ENCODE measurements at regions not wholly inside any gene's neighbourhood (a gene's known extent, or its start where the extent isn't known, plus 50 kb on each side); places are given as distances from the start of the nearest gene placed in this dataset.
A peak's percentile ranks its signal among the peaks of the same experiment; 100 is the strongest.
"Not testable (repeated sequence)": the region's sequence is repeated elsewhere in the genome, so short reads cannot be mapped to it uniquely, and the experiment has no call there.

DNA sequence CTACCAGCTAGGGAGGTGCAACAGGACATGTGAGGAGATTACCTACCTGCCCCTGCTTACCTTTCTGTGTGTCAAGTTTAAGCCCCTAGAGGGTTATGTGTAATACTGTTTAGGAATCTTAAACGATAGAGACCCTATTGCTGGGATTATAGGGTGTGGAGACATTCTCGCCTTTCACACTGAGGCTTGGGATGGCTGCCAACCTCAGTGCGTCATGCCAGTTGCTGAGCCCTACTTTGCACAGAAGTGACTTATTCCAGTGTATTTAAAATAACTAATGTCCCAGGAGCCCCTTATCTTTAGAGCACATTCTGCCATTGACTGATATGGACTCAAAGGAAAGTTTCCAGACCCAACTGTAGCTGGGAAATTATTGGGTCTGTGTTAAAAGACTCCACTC is 76.6 kb upstream of the XPA start:
- DNase-seq (ENCODE audit: low read depth): peak; percentile 53

DNA sequence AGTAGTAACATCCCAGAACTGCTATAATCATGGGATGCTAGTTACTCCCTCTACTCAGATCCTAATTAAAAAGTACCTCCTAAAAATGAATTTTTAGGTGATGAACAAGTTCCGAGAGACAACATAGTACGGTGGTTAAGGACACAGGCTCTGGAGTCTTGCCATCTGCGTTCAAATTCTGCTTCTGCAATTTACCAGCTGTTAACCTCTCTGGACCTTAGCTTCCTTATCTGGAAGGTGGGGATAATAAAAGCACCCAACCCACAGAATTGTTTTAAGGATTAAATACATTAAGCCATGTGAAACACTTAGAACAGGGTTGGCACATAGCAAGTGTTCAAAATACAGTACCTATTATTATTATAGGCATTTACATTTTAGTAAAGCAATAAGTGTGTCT is 77.5 kb upstream of the XPA start:
- DNase-seq (ENCODE audit: low read depth): no peak

DNA sequence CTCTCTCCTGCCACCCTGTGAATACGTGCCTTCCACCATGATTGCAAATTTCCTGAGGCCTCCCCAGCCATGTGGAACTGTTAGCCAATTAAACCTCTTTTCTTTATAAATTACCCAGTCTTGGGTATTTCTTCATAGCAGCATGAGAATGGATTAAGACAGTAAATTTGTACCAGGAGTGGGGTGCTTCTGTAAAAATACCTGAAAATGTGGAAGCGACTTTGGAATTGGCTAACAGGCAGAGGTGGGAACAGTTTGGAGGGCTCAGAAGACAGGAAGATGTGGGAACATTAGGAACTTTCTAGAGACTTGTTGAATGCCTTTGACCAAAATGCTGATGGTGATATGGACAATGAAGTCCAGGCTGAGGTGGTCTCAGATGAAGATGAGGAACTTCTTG is 74.3 kb upstream of the FOXE1 start:
- DNase-seq (ENCODE audit: low read depth): not testable (repeated sequence)

GRCh38 chr9:97779608-97780007 is 73.4 kb upstream of the FOXE1 start:
- no peak for DNase-seq (ENCODE audit: low read depth)

DNA sequence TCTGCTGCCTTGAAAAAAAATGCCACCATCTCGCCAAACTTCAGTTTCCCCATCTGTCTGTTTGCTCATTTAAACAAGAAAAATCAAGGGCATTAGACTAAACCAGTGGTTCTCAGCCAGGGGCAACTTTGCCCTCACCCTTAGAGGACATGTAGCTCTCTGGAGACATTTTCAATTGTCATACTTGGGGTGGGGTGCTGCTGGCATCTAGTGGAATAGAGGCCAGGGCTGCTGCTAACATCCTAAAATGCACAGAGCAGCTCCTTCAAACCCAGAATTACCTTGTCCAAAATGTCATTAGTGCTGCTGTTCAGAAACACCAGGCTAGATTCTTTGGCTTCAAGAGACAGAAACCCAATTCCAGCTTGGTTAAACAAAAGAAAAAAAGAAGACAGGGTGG is 71.1 kb upstream of the FOXE1 start:
- DNase-seq (ENCODE audit: low read depth): no peak

- peak; percentile 75 for DNase-seq (ENCODE audit: low read depth)
These were observed 66.7 kb upstream of the FOXE1 start for GRCh38 chr9:97786341-97786740.

- no peak for DNase-seq (ENCODE audit: low read depth)
These were observed 65.5 kb upstream of the FOXE1 start for GRCh38 chr9:97787551-97787950.

GRCh38 chr9:97788763-97789663 is 64.0 kb upstream of the FOXE1 start:
- peak; percentile 46 for DNase-seq (ENCODE audit: low read depth)

DNA sequence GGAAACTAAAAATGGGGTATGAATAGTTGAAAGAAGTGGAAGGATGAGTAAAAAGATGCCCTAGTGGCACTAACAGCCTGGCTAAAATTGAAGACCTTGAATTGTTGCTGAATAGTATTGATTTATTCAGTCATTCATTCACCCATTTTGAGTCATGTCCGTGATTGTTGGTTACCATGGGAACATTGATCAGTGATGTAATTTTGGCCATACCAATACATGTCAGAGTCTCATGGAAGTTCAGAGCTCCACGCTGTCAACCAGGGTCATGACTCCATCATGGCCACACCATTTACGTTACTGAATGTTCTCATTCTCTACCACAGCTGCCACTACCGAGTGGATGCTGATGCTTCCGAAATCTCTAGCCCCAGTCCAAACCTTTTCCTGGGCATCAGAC is 62.5 kb upstream of the FOXE1 start:
- no peak for DNase-seq (ENCODE audit: low read depth)

DNA sequence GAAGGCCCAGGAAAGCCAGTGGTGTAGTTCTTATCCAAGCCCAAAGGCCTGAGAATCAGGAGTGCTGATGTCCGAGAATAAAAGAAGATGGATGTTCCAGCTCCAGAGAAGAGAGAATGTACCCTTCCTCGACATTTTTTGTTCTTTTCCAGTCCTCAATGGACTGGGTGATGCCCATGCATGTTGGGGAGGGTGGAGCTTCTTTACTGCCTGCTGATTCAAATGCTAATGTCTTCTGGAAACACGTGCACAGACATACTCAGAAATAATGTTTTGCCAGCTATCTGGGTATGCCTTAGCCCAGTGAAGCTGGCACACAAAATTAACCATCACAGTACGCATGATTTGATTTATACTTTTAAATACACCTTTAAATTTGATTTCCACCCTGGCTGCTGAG is 61.5 kb upstream of the FOXE1 start:
- DNase-seq (ENCODE audit: low read depth): no peak

- DNase-seq (ENCODE audit: low read depth): no peak
These were observed 60.0 kb upstream of the FOXE1 start for GRCh38 chr9:97793067-97793466.

GRCh38 chr9:97794666-97795065 is 58.4 kb upstream of the FOXE1 start:
- DNase-seq (ENCODE audit: low read depth): peak; percentile 38

GRCh38 chr9:97796176-97796575 is 56.9 kb upstream of the FOXE1 start:
- not testable (repeated sequence) for DNase-seq (ENCODE audit: low read depth)

- DNase-seq (ENCODE audit: low read depth): no peak
These were observed 51.8 kb upstream of the FOXE1 start for GRCh38 chr9:97801180-97801579.

GRCh38 chr9:97802276-97802675 is 50.8 kb upstream of the FOXE1 start:
- DNase-seq (ENCODE audit: low read depth): peak; percentile 86

DNA sequence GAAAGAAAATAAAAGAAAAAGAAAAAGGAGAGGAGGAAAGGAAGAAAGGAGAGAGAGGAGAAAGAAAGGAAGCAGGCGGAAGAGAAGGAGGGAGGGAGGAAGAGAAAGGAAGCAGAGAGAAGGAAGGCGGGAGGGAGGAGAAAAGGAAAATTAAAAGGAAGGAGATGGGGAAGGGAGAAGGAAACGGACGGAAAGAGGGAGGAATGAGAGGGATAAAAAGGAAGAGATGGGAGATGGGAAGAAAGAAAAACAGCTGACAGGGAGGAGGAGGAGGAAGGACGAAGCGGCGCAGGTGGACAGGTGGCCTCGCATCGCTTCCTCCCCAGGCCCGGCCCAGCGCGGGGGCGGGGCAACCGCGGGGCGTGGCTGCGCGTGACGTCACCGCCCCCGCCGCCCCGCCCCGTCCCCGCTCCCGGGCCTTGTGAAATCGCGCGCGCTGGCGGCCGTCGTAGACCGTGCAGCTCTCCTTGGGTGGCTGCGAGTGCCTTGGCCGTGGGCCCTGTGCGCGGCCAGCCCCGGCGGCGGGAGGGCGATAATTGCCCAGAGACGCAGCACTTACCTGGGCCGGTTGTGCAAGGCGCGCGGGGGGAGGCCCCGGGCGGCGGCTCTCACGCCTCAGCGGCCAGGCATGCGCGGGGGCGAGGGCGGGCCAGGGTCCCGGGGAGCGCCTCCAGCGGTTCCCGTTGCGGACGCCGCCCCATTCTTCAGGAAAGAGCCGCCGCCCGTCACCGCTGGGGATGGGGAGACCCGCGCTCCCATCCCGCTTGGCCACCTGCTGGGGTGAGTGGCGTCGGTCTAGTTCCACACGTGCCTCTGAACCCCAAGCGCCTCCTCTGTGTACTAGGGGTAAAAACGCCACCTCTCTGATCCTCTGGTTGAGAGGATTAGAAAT is 49.6 kb upstream of the FOXE1 start:
- peak; percentile 70 for DNase-seq (ENCODE audit: low read depth)

Measured in EH (cell line).